IMR-90 (cell line): ENCODE measurements at regions not wholly inside any gene's neighbourhood (a gene's known extent, or its start where the extent isn't known, plus 50 kb on each side); places are given as distances from the start of the nearest gene placed in this dataset.

Experiments
- ATAC-seq: fragments of 200-7000 bp; cut with Tn5 transposase; 2 replicates; pipeline ENCODE4 v1.9.1; 2020; ENCODE audit warnings: low read depth, mild to moderate bottlenecking, moderate library complexity
- BruUV-seq: library from RNA; stranded (reverse); fragments of 400-500 nt; replicated peaks from 2 replicates; lab custom pipeline; 2021; lab: Mats Ljungman, UMichigan
- CTCF ChIA-PET: fragments of 300-600 bp; formaldehyde crosslinking; extraction: SDS; loops from one replicate; lab custom pipeline; 2021; ENCODE audit warnings: antibody characterized with exemption; lab: Yijun Ruan, JAX
- POLR2A ChIA-PET: fragments of 300-600 bp; sonication (Branson Sonifier 250); formaldehyde crosslinking; loops from one replicate; lab custom pipeline; 2022; ENCODE audit warnings: antibody characterized with exemption; ENCODE audit not compliant: unreplicated experiment; lab: Charles Lee
- DNase-seq: peaks from one replicate; pipeline ENCODE4 v3.0.0; 2013
- H2AFZ ChIP-seq: replicated peaks from 2 replicates; pipeline ENCODE3; 2013; ENCODE audit warnings: low read length, mild to moderate bottlenecking; ENCODE audit not compliant: poor library complexity
- H2AK5ac ChIP-seq: 2 replicates; pipeline ENCODE4 v1.6.1; 2013; ENCODE audit warnings: low read depth, low read length, inconsistent platforms
- H2AK9ac ChIP-seq: replicated peaks from 2 replicates; pipeline ENCODE3; 2013; ENCODE audit warnings: mild to moderate bottlenecking, low read depth, low read length, moderate library complexity; ENCODE audit not compliant: poor library complexity
- H2BK120ac ChIP-seq: 2 replicates; pipeline ENCODE4 v1.6.1; 2013; ENCODE audit warnings: low read depth, low read length, inconsistent platforms
- H2BK15ac ChIP-seq: 3 replicates; pipeline ENCODE4 v1.6.1; 2013; ENCODE audit warnings: low read depth, low read length, inconsistent platforms
- H2BK20ac ChIP-seq: 2 replicates; pipeline ENCODE4 v1.6.1; 2013; ENCODE audit warnings: low read depth, mild to moderate bottlenecking, inconsistent platforms, low read length, moderate library complexity
- H2BK5ac ChIP-seq: 2 replicates; pipeline ENCODE4 v1.6.1; 2013; ENCODE audit warnings: mild to moderate bottlenecking, low read depth, low read length, inconsistent platforms; ENCODE audit not compliant: poor library complexity, severe bottlenecking
- H3K14ac ChIP-seq: replicated peaks from 2 replicates; pipeline ENCODE4 v1.6.1; 2013; ENCODE audit warnings: low read depth, low read length, inconsistent platforms
- H3K18ac ChIP-seq: 2 replicates; pipeline ENCODE4 v1.6.1; 2013; ENCODE audit warnings: low read depth, low read length, control low read depth
- H3K23ac ChIP-seq: 2 replicates; pipeline ENCODE4 v1.6.1; 2013; ENCODE audit warnings: low read depth, low read length, inconsistent platforms
- H3K27ac ChIP-seq: 2 replicates; pipeline ENCODE4 v1.5.1; 2013; ENCODE audit warnings: mild to moderate bottlenecking, control low read depth, low read length; ENCODE audit not compliant: insufficient read depth
- H3K27me3 ChIP-seq: 2 replicates; pipeline ENCODE4 v1.6.1; 2013; ENCODE audit warnings: low read length; ENCODE audit not compliant: control insufficient read depth, insufficient read depth
- H3K36me3 ChIP-seq: 2 replicates; pipeline ENCODE4 v1.6.1; 2013; ENCODE audit warnings: low read length, mixed read lengths; ENCODE audit not compliant: control insufficient read depth, insufficient read depth
- H3K4ac ChIP-seq: 2 replicates; pipeline ENCODE4 v1.6.1; 2013; ENCODE audit warnings: low read depth, low read length, inconsistent platforms
- H3K4me1 ChIP-seq: 2 replicates; pipeline ENCODE4 v1.6.1; 2013; ENCODE audit warnings: low read length, mixed read lengths; ENCODE audit not compliant: control insufficient read depth, insufficient read depth
- H3K4me2 ChIP-seq: 2 replicates; pipeline ENCODE4 v1.6.1; 2013; ENCODE audit warnings: low read depth, mild to moderate bottlenecking, control low read depth, low read length, moderate library complexity
- H3K4me3 ChIP-seq: 2 replicates; pipeline ENCODE4 v1.5.1; 2013; ENCODE audit warnings: low read depth, mild to moderate bottlenecking, control low read depth, low read length, moderate library complexity; ENCODE audit not compliant: insufficient read depth
- H3K56ac ChIP-seq: 2 replicates; pipeline ENCODE4 v1.6.1; 2013; ENCODE audit warnings: low read length, inconsistent platforms; ENCODE audit not compliant: insufficient read depth; ENCODE audit errors: extremely low read depth
- H3K79me1 ChIP-seq, 2 experiments: 2 replicates each; pipeline ENCODE4 v1.6.1; 2013; ENCODE audit warnings: low read length in 2 of 2, inconsistent platforms in 1 of 2, low read depth in 1 of 2
- H3K9ac ChIP-seq: 2 replicates; pipeline ENCODE4 v1.6.1; 2013; ENCODE audit warnings: low read depth, low read length, control low read depth
- H3K9me1 ChIP-seq: 2 replicates; pipeline ENCODE4 v1.6.1; 2013; ENCODE audit warnings: low read length, inconsistent platforms; ENCODE audit not compliant: insufficient read depth
- H3K9me3 ChIP-seq: 2 replicates; pipeline ENCODE4 v1.6.1; 2013; ENCODE audit warnings: low read length; ENCODE audit not compliant: control insufficient read depth, insufficient read depth
- H4K20me1 ChIP-seq: 2 replicates; pipeline ENCODE4 v1.6.1; 2013; ENCODE audit warnings: low read length, inconsistent platforms; ENCODE audit not compliant: insufficient read depth
- H4K5ac ChIP-seq: 2 replicates; pipeline ENCODE4 v1.6.1; 2013; ENCODE audit warnings: mild to moderate bottlenecking, low read depth, low read length, control low read depth
- H4K8ac ChIP-seq, 2 experiments: 2 replicates each; pipeline ENCODE4 v1.6.1; 2013; ENCODE audit warnings: low read depth in 2 of 2, low read length in 2 of 2, control low read depth in 1 of 2, inconsistent platforms in 1 of 2
- H4K91ac ChIP-seq: 2 replicates; pipeline ENCODE4 v1.6.1; 2013; ENCODE audit warnings: low read depth, low read length, inconsistent platforms; ENCODE audit not compliant: insufficient read depth
- BHLHE40 ChIP-seq: fragments of 150-350 bp; IDR thresholded peaks from 2 replicates; pipeline ENCODE4 v1.6.1; 2016; ENCODE audit warnings: mild to moderate bottlenecking, low read depth, low read length
- CEBPB ChIP-seq: IDR thresholded peaks from 2 replicates; pipeline ENCODE4 v1.6.1; 2012; ENCODE audit warnings: low read depth, low read length, improper control_type of control experiment
- CHD1 ChIP-seq: IDR thresholded peaks from 2 replicates; pipeline ENCODE4 v1.6.1; 2012; ENCODE audit warnings: low read depth, low read length, improper control_type of control experiment
- CTCF ChIP-seq: conservative IDR thresholded peaks from 2 replicates; pipeline ENCODE4 v1.5.1; 2012; ENCODE audit warnings: mild to moderate bottlenecking, low read depth, low read length, improper control_type of control experiment
- MAFK ChIP-seq: IDR thresholded peaks from 2 replicates; pipeline ENCODE4 v1.6.1; 2012; ENCODE audit warnings: low read depth, low read length, improper control_type of control experiment
- MAZ ChIP-seq: IDR thresholded peaks from 2 replicates; pipeline ENCODE4 v1.6.1; 2012; ENCODE audit warnings: low read depth, mild to moderate bottlenecking, low read length, improper control_type of control experiment, moderate library complexity, borderline replicate concordance
- WGBS, 2 experiments: methylation state at CpG; one replicate each; pipeline versions ENCODE4 v1.1.5 to v1.1.7; 2013; ENCODE audit warnings: missing lambda C conversion rate in 2 of 2; ENCODE audit not compliant: insufficient read length in 1 of 2; ENCODE audit errors: extremely low coverage in 2 of 2; 5-methylcytosine and 5-hydroxymethylcytosine counted together
- dilution Hi-C: fragments of 300-500 bp; cut with HindIII; formaldehyde crosslinking; loops from one replicate; pipeline ENCODE4 v1.14.3; 2018; ENCODE audit warnings: low sequenced_read_pairs; ENCODE audit not compliant: unreplicated experiment
- in situ Hi-C: fragments of 300-500 bp; cut with MboI; formaldehyde crosslinking; loops from 3 replicates; pipeline ENCODE4 v1.14.3; 2019; ENCODE audit warnings: low sequenced_read_pairs, inconsistent platforms, mixed read lengths
- intact Hi-C: fragments of 100-400 bp; cut with micrococcal nuclease; formaldehyde crosslinking; loops from 2 replicates; pipeline ENCODE4 v1.10.0; 2022
- TF ChIP-seq, protein P1 (sequence below): fragments of 150-350 bp; IDR thresholded peaks from 2 replicates; pipeline ENCODE4 v1.6.1; 2016; ENCODE audit warnings: low read depth, mild to moderate bottlenecking, low read length, moderate library complexity, borderline replicate concordance

DNA sequence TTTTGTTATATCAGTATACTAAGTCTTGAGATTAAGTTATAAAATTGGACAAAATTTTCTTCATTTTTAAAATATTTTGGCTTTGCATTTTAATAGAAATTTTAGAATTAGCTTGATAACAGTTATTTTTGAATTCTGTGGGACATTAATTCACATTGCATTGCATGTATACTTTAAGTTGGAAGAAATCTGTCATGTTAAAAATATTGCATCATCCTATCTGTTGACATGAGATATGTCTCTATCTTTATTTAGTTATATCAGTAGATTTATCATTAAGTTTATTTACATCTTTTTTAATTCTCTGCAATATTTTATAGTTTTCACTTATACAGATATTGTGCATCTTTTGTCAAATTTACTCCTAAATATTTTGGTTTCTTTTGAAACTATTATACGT is 904.6 kb upstream of the NR2F2 start:
- Histone ChIP-seq H4K20me1 (no peaks in the 10 kb centered on the region), H3K56ac (no peak overlapping the region), H2BK120ac (no peak overlapping the region), H2BK15ac (no peak overlapping the region), H3K4me1 (no peaks in the 10 kb centered on the region), H4K5ac (no peak overlapping the region), H2BK5ac (no peak overlapping the region), H3K27me3 (no peaks in the 10 kb centered on the region), H2AK9ac (no peak overlapping the region), H3K4me2 (no peak overlapping the region), H2AK5ac (no peak overlapping the region), H3K79me1 (no peaks in the 10 kb centered on the region), H3K9me1 (no peaks in the 10 kb centered on the region), H3K4ac (no peak overlapping the region), H2BK20ac (no peak overlapping the region), H3K23ac (no peak overlapping the region), H2AFZ (no peak overlapping the region), H4K91ac (no peak overlapping the region), H3K9me3 (no peaks in the 10 kb centered on the region), H3K4me3 (no peak overlapping the region), H3K18ac (no peak overlapping the region), H3K14ac (no peak overlapping the region), H3K9ac (no peak overlapping the region), H4K8ac (no peak overlapping the region), H3K36me3 (no peaks in the 10 kb centered on the region), H3K27ac (no peak overlapping the region)
- ATAC-seq (no peak), DNase-seq (no peak)
- in situ Hi-C loops: no loop called here
- CTCF ChIA-PET: no interaction called here
- WGBS, 2 experiments: no CpG with 5 or more reads among the region's 1 CpG
- no TSS peak for BruUV-seq
- POLR2A ChIA-PET: no interaction called here
- intact Hi-C loops: no loop called here
- TF ChIP-seq BHLHE40: no peak
- TF ChIP-seq, protein P1, sequence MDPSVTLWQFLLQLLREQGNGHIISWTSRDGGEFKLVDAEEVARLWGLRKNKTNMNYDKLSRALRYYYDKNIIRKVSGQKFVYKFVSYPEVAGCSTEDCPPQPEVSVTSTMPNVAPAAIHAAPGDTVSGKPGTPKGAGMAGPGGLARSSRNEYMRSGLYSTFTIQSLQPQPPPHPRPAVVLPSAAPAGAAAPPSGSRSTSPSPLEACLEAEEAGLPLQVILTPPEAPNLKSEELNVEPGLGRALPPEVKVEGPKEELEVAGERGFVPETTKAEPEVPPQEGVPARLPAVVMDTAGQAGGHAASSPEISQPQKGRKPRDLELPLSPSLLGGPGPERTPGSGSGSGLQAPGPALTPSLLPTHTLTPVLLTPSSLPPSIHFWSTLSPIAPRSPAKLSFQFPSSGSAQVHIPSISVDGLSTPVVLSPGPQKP: no peak
- peak; percentile 57 for TF ChIP-seq CEBPB
- TF ChIP-seq CHD1: no peak
- no peak for TF ChIP-seq MAZ
- TF ChIP-seq MAFK: no peak
- TF ChIP-seq CTCF: no peak
- dilution Hi-C loops: no loop called here
